GM21619 (cell line): ENCODE measurements at regions not wholly inside any gene's neighbourhood (a gene's known extent, or its start where the extent isn't known, plus 50 kb on each side); places are given as distances from the start of the nearest gene placed in this dataset.

Experiments
- ATAC-seq: cut with Tn5 transposase; IDR thresholded peaks from one replicate; pipeline ENCODE4 v1.9.1; 2021; ENCODE audit not compliant: unreplicated experiment

DNA sequence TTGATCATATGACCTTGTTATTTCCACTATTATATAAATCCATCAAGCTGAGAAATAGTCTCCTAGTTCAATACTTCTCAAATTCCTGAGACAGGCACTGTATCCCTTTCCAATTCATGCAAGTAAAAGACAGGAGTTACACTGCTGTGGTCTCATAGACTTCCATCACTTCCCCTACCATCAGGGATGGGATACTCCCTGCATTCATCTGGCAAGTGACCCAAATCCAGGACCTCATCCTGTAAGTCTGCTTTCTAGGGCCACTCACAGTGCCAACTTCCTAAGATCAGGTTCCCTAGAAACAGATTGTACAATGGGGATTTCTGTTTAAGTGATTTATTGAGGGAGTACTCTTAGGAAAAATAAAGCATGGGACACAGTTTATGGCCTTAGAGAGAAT lies 424.0 kb upstream of the CDH7 start:
- ATAC-seq: no peak

DNA sequence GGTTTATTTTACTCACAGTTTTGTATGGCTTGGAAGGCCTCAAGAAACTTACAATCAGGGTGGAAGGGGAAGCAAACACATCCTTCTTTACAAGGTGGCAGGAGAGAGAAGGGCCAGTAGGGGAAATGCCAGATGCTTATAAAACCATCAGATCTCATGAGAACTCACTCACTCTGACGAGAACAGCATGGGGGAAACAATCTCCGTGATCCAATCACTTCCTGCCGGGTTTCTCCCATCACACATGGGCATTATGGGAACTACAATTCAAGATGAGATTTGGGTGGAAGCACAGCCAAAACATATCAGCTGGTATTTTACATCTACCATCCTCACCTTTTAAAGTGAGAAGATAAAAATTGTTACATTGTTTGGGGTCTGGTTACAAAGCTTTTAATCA lies 427.9 kb upstream of the CDH7 start:
- no peak for ATAC-seq

DNA sequence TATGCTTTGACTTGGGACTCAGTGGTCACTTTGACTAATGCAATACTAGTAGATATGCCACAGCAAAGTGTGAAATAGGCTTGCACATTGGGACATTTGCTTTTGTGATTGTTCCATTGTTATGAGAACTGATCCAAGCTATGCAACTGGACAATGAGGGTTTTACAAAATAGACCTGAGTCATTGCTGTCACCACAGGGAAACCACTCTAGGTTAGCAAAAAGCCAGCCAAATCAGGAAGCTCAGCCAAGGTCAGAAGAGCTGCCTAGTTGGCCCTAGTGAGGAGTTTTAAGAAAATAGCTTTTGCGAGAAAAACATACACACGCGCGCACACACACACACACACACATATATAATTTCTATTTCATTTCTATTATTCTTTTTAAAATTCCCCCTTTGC lies 452.4 kb upstream of the CDH7 start:
- no peak for ATAC-seq

DNA sequence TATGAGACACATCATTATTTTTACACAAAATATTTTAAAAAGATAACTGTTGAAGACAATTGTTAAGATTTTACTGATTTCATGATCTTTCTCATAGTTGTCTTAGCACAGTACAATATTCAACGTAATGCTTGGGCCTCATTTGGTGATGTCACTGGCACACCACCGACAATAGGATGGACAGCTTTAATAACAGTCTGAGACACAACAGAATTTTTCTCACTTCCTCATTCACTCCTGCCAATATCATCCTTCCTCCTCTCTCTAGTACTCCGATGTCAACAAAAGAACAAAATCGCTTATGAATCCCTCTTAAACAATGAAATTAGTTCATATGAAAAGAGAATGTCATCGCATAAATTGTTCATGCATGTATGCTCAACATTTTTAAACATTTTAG lies 461.9 kb upstream of the CDH7 start:
- ATAC-seq: no peak

DNA sequence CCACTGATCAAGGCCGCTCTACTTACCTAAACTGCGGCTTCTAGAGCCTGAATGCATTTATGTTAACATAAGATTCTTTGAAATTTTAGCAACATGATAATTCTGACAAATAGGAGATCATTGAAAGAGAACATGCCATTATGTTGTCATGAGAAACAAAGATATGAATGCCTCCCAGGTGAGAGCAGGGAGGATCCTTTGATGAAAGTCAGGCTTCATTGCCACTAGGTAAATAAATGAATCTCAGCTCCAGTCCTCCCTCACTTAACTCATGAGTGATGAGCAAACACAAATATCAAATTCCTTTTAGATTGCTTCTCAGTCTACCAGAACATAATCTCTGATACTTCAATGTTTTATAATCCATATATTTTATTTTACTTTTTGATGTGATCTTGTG lies 463.2 kb upstream of the CDH7 start:
- ATAC-seq: no peak

DNA sequence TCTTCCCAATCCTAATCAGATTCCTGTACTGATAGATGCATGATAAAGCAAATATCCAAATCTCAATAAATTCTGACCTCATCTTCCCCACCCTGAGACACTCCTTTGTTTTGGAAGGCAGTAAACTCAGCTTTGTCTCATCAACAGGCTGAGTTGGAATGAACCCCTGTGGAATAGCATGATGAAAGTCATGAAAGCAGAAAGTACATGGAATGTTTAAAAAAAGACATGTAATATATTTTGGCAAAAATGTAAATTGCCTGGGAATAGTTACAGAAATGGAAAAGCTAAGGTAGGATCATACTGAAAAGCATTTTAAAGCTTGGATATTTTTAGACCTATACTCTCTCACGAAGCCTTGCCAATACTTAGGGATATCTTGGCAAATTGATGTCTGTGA lies 468.7 kb upstream of the CDH7 start:
- ATAC-seq: no peak

DNA sequence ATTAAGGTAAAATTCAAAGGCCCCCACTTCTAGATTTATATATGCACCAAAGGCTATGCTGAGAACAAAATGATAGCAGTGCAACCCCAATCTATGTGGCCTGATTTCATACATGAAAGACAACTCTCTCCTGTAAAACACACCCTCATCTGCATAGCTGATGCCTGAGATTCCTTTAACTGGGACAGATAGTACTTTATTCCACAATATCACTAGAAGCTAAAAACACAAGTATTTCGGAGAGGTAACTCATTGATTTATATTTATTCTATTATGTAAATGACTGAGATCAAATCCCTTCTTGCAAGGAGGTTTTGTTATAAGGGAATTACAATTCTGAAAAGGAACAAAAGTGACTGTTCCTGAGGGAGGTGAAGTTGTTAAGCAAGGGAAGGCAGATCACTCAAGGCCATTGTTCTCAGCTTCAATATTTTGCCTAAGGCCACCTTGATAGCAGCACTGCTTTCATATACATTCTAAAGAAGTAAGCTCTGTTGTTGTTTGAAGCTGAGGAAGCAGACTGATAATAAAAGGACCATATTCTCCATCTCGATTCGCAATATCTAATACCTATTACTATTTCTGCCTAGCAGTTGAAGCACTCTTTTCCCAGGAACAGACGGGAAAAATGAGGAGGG lies 471.0 kb upstream of the CDH7 start:
- no peak for ATAC-seq

DNA sequence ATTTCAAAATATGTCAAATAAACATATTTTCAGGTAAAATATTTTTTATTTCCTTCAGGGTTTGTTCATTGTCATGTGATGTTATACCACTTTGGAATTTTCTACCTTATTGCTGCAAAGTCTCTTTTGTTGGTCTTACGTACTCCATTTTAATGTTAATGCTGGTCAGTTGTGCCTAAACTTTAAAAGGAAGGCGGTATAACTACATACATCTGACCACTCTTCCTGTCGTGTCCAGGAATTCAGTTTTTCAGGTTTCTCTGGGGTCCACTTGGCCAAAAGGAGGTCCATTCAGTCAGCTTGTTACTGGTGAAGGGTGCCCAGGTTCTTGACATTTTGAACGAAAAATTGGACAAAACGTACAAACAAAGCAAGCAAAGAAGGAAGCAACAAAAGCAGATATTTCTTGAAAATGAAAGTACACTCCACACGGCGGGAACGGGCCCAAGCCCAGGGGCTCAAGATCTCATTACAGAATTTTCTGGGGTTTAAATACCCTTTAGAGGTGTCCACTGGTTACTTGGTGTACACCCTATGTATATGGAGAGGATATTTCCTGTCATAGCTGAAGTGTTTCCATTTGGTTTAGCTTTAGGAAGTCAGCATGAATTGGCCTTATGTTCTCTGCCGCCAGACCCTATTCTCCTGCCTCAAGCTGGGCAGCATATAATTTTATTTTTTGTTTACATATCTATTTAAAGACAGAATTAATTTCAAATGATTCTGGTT lies 471.7 kb upstream of the CDH7 start:
- ATAC-seq: no peak

DNA sequence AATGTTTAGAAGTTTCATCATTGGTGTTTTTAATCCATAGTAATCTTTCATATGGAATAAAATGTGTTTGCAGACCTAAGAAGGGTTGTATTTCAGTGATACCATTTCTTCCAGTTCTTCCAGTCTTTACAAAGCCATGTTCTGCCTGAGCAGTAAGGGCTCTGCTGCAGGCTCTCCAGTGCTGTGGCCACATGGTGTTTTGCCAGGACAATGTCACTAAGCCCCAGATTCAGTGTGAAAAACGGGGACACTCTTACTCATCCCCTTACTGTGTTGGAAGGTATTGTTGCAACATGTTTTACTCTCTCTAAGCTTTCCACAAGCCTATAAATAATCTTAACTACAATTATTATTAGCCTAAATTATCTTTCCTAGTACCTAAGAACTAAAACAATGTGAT lies 481.4 kb upstream of the CDH7 start:
- no peak for ATAC-seq

DNA sequence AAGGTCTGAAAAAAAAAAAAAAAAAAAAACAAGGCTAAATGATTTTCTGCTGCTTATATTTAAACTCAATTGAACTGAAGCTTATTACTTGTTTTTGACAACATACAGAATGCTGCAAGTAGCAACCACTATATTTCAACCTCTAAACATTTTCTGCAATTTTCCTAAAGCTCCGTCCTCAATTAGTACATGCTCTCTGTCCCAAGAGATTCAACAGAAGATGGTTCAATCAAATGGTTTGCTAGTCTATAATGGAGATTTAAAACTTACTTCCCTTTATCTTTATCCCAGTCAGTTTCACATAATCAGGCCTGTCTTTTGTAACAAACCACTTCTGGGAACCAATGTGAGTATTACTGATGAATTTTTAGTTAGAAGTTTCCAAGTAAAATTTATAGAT lies 485.1 kb upstream of the CDH7 start:
- no peak for ATAC-seq

DNA sequence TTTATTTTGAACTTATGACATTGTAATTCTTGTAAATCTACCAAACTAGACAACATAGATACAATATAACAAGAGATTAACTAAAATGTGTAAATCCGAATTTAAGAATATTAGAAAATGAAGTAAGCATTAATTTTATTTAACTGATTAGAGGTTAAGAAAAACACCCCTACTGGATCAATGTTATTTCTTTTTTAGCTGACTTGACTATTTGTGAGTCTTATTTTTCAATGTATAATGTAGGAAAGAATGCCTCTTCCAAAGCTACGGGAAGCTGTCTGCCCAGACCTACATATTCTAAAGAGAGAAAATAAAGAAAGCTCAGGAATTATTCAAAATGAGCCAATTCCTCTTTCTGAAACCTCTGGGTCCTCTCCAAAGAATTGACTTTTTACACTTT lies 490.8 kb upstream of the CDH7 start:
- no peak for ATAC-seq

DNA sequence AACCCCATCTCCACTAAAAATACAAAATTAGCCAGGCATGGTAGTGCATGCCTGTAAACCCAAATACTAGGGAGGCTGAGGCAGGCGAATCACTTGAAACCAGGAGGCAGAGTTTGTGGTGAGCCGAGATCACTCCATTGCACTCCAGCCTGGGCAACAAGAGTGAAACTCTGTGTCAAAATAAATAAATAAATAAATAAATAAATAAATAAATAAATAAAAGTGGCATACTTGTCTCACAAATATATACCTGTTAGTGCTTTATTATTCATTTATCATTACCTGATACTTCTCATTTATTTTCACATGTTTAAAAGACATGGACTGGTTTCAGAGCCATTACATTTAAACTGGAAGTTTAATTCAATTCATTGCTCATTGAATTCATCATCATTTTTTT lies 491.4 kb upstream of the CDH7 start:
- ATAC-seq: no peak

DNA sequence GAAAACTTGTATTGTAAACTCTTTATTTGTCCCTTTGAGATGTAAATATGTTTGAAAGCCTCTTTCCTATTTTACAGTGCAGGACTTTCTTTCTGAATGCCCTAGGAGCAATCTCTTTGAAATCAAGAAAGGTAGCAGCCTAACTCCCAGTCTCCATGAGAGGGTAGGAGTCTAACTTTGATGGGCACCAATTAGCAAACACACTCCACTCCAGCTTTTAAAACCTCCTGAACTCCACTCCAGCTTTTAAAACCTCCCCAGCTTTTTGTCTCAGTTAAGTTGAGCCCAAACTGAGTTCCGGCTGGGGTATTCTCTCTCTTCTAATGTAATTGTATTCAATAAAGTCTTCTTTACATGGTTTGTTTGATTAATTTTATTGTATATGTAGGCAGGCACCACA lies 493.7 kb upstream of the CDH7 start:
- ATAC-seq: no peak

DNA sequence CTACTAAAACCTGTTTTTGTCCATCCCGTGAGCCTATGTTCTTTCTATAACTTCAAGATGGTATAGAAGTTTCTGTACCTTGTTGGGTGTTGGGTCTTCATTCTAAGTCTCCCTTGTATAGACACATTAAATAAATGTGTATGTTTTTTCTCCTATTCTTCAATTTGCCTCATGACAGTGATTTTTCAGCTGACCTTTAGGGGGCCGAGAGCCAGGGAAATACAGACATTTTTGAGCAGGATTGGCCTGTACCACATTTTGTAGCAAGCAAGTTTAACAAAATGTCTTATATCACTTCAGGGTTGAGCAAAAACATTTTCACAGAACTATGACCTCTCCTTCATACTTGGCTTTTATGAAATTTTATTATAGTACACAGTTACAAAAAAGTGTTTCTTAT lies 495.4 kb upstream of the CDH7 start:
- no peak for ATAC-seq

DNA sequence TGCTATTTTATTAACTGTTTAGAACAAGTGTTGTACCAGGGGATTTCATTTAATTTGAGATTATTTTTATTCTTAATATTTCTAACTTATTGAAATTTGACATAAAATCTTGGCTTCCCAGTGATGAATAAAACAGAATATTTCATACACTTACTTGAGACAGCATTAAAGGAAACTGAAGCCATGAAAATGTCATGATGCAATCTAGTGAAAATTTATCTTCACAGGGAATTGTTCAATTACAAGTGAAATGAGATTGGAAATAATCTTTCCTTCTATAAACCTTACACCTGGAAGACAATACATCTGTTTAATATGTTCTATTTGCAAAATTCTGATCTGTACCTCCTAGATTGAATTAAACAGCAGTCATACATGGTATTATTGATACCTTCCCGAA lies 511.0 kb upstream of the CDH7 start:
- ATAC-seq: no peak

DNA sequence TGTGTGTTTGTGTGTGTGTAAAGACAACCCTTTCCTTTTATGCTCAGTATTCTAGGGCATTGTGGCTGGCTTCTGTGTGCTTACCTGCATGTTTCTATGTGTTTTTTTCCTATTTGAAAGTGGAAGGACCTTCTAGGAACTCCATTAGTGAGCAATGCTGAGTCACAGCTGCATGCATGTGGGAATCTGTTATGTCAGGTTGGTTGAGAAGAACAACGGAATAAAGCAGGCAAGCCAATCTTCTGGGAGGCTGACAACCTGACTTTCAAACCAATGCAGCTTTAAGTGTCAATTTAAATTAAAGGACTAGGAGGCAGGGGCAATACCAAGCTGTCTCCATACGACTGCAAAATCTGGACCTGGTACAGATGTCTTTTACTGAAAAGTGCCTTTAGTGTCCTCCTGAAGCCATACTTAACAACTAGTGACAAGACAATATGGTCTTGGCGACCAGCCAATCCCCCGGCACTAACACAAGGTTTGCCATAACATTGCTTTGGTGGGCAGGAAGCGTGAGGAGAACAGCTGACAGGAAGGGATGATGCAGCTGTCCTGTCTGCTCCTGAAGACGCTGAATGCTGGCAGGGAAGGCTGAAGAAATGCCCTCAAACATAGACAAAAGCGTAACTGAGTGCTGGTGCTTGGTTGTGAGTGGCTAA lies 514.7 kb upstream of the CDH7 start:
- no peak for ATAC-seq

DNA sequence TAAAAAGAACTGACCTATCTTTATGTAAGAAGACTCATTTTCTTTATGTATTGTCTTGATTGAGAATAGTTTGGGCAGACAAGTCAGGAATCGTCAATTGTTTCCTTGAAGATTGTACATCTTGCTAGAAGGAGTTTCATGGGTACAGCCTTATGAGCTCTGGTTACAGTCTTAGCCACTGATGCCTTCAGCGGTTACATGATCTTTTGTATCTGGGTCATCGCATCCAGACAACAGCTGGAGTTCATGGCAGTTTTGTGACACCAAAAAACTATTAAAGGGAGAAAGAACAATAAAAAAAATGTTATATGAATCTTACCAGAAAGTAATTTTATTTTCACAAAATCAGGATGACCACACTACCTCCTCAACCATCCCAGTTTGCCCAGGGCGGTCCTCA lies 520.5 kb upstream of the CDH7 start:
- ATAC-seq: no peak

DNA sequence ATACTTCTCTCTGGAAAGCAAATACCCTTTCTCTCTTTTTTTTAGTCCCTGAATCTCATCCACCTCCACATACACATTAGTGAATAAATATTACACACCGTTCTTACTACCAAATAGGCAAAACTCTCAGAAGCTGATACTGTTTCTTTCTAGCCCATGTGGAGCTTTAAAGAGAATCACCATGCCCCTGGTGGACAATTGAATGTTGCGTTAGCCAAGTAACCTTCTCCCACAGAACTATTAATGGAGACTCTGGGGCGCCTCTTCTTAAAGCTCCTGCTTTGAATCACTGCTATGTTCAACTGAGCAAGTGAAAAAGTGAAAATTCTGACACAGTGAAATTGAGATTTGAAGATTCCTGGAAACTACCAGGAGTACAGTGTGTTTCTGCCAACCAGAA lies 522.8 kb upstream of the CDH7 start:
- no peak for ATAC-seq

DNA sequence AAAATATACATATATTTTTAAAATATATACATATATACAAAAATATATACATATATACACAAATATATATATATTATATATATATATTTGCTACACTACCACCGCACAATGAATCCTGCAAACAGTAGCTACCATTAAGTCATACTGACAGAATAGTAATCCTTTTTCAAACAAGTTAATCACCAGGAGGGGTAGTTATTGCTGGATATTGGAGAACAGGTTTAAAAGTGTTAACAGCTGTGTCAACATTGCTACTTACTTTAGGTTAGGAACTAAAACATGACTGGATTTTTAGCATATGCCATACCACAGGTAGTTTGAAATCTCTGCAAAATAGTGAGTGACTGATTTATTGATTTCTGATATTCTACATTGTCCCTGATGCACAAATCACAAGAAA lies 529.1 kb upstream of the CDH7 start:
- no peak for ATAC-seq

DNA sequence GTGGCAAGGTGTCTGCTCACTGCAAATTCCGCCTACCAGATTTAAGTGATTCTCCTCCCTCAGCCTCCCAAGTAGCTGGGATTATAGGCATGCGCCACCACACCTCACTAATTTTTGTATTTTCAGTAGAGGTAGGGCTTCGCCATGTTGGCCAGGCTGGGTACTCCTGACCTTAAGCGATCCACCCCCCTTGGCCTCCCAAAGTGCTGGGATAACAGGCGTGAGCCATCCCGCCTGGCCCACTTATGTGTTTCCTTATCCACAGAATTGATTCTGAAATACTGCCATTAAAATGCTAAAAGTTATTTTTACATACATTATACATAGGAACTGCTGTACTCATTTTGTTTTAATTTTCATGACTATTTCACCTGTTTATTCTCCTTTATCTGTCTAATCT lies 529.7 kb upstream of the CDH7 start:
- no peak for ATAC-seq

DNA sequence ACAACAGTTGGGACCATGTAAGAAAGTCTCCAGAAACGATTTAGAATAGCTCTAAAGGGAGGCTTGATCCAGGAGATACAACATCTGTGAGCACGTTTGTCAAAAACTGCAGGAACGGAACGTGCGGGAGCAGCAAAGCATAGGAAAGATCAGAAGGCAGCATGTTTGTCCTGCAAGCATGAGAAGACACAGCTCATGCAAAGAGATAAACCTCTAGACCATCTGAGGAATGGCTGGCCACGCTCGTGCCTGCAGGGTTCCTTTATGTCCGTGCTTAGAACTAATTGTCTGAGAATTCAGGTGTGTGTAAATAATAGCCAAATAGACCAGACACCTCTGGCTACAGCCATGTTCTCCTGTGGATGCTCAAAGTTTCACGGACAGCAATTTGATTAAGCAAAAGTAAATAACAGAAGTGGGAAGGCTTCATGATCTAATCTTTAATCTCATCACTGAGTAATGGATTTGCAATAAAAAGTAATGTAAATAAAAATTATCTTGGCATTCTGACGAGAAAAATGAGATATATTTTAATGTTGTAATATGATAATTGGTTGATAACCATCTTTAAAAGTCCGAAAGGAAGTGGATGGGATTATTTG lies 534.8 kb upstream of the CDH7 start:
- no peak for ATAC-seq

DNA sequence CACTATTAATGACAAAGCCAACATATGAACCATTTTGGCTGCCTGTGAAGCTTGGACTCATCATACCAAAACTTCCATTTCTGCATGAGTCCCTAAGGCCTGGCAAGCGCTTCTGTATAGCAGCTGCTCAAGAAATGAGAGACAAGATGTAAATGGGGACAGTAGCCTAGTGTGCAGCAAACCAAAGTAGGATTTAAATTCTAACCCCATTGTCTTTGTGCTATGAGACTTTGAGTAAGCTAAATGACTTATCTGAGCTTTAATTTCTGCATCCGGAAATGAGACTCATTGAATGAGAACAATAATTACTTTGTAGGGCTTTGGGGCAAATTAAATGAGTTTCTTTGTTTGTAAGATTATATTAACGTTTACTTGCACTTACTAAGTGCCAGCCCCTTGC lies 536.4 kb upstream of the CDH7 start:
- no peak for ATAC-seq
